ENCODE measurements at regions not wholly inside any gene's neighbourhood (a gene's known extent, or its start where the extent isn't known, plus 50 kb on each side); places are given as distances from the start of the nearest gene placed in this dataset.

GRCh38 chr3:144390786-144391185, 419.2 kb downstream of the DIPK2A start:
- intact Hi-C loops (cut with DNase I) = no loop called here
- TF ChIP-seq POLR2AphosphoS5 (IDR thresholded peaks at IDR 0.05) (no peak), POLR2A (IDR thresholded peaks at IDR 0.05) (no peak)
- TF ChIP-seq, protein P1, sequence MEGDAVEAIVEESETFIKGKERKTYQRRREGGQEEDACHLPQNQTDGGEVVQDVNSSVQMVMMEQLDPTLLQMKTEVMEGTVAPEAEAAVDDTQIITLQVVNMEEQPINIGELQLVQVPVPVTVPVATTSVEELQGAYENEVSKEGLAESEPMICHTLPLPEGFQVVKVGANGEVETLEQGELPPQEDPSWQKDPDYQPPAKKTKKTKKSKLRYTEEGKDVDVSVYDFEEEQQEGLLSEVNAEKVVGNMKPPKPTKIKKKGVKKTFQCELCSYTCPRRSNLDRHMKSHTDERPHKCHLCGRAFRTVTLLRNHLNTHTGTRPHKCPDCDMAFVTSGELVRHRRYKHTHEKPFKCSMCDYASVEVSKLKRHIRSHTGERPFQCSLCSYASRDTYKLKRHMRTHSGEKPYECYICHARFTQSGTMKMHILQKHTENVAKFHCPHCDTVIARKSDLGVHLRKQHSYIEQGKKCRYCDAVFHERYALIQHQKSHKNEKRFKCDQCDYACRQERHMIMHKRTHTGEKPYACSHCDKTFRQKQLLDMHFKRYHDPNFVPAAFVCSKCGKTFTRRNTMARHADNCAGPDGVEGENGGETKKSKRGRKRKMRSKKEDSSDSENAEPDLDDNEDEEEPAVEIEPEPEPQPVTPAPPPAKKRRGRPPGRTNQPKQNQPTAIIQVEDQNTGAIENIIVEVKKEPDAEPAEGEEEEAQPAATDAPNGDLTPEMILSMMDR (IDR thresholded peaks at IDR 0.05) = no peak
- Histone ChIP-seq H3K27ac (no peak overlapping the region), H3K4me1 (replicated peaks) (no peaks in the 10 kb centered on the region), H3K36me3 (no peaks in the 10 kb centered on the region), H3K27me3 (replicated peaks; ENCODE audit: insufficient read depth) (no peaks in the 10 kb centered on the region), H3K4me3 (no peak overlapping the region), H3K9me3 (no peaks in the 10 kb centered on the region)
- DNase-seq (ENCODE audit: low spot score) = no peak

DNA sequence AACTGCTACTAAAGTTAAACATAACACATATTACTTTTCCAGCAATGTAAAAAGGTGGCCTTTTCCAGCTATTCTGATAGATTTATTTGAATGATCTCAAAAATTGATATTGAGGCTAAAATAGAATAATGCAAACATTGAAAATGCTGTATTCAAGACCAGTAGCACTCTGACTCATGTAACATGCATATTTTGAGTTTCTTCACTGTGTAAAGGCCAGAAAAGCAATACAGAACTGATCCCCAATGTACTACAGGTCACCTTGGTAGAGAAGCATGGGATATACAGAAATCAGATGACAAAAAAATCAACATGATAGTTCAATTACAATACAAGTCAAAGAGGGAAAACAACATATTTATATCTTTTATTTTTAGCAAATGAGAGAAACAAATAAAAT, 419.6 kb downstream of the DIPK2A start:
- no peak overlapping the region for H3K27ac ChIP-seq

DNA sequence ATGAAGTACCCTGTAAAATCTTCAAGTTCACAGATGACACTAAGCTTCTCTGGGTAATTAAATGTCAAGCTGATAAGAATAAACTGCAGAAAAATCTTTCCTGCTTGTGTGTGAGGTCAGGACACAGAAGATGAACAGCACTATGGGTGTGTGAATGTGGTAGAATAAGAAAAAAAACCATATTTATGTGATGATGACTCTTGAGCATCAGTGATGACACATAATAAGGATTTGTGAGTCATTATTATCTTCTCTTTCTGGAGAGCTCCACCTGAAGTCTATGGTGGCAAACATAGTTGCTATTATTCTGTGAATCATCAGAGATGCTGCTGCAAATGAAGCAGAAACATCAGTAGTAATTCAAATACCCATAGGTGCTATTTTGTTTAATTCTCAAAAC, 422.4 kb downstream of the DIPK2A start:
- no peaks in the 10 kb centered on the region for H3K4me1 ChIP-seq (replicated peaks)
- no peak overlapping the region for H3K27ac ChIP-seq
- no peak for DNase-seq (ENCODE audit: low spot score)
- H3K27me3 ChIP-seq (replicated peaks; ENCODE audit: insufficient read depth) = no peaks in the 10 kb centered on the region
- no peaks in the 10 kb centered on the region for H3K9me3 ChIP-seq
- intact Hi-C loops (cut with DNase I) = no loop called here
- no peaks in the 10 kb centered on the region for H3K36me3 ChIP-seq
- TF ChIP-seq, protein P1 (IDR thresholded peaks at IDR 0.05) = no peak
- no peak for TF ChIP-seq POLR2AphosphoS5 (IDR thresholded peaks at IDR 0.05)
- TF ChIP-seq POLR2A (IDR thresholded peaks at IDR 0.05) = no peak
- H3K4me3 ChIP-seq = no peak overlapping the region

More for the DNA sequence above, 419.6 kb downstream of the DIPK2A start:
- no peaks in the 10 kb centered on the region for H3K27me3 ChIP-seq (replicated peaks; ENCODE audit: insufficient read depth)
- H3K9me3 ChIP-seq = no peaks in the 10 kb centered on the region
- TF ChIP-seq, protein P1 (IDR thresholded peaks at IDR 0.05) = no peak
- TF ChIP-seq POLR2A (IDR thresholded peaks at IDR 0.05) (no peak), POLR2AphosphoS5 (IDR thresholded peaks at IDR 0.05) (no peak)
- H3K4me3 ChIP-seq = no peak overlapping the region
- intact Hi-C loops (cut with DNase I) = no loop called here
- H3K36me3 ChIP-seq = no peaks in the 10 kb centered on the region
- no peaks in the 10 kb centered on the region for H3K4me1 ChIP-seq (replicated peaks)
- no peak for DNase-seq (ENCODE audit: low spot score)

DNA sequence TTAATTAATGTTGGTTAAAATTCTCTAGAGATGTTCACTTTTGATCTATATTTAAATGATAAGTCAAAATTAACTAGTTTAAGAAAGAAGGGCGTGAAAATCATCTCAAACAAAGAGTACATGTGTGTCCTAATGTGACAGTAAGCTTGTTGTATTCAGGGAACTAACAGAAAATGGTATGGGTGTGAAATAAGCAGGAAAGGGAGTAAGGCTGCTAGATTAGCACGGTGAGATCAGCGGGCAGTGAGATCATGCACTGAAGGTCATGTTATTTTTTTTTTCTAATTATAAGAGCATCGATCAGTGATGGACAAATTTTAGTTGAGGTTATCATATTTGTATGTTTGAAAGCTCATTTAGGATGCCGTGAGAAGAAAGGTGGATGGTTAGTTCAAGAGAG, 430.8 kb downstream of the DIPK2A start:
- no peaks in the 10 kb centered on the region for H3K36me3 ChIP-seq
- no peak overlapping the region for H3K4me3 ChIP-seq
- no peaks in the 10 kb centered on the region for H3K4me1 ChIP-seq (replicated peaks)
- H3K9me3 ChIP-seq = no peaks in the 10 kb centered on the region
- DNase-seq (ENCODE audit: low spot score) = no peak
- 87% methylated on average over 5 of the region's 5 CpGs for WGBS
- no peak for TF ChIP-seq POLR2A (IDR thresholded peaks at IDR 0.05)
- TF ChIP-seq, protein P1 (IDR thresholded peaks at IDR 0.05) = no peak
- TF ChIP-seq POLR2AphosphoS5 (IDR thresholded peaks at IDR 0.05) = no peak
- no peak overlapping the region for H3K27ac ChIP-seq
- H3K27me3 ChIP-seq (replicated peaks; ENCODE audit: insufficient read depth) = no peaks in the 10 kb centered on the region
- intact Hi-C loops (cut with DNase I) = no loop called here

- Histone ChIP-seq H3K27ac (no peak overlapping the region), H3K36me3 (no peaks in the 10 kb centered on the region), H3K9me3 (no peaks in the 10 kb centered on the region), H3K4me1 (replicated peaks) (no peaks in the 10 kb centered on the region), H3K27me3 (replicated peaks; ENCODE audit: insufficient read depth) (no peaks in the 10 kb centered on the region), H3K4me3 (no peak overlapping the region)
- DNase-seq (ENCODE audit: low spot score) = no peak
- intact Hi-C loops (cut with DNase I) = no loop called here
- TF ChIP-seq, protein P1 (IDR thresholded peaks at IDR 0.05) = no peak
- TF ChIP-seq POLR2A (IDR thresholded peaks at IDR 0.05) (no peak), POLR2AphosphoS5 (IDR thresholded peaks at IDR 0.05) (no peak)
- WGBS = 42% methylated on average over 3 of the region's 3 CpGs
Measured at GRCh38 chr3:144403040-144403457, 431.4 kb downstream of the DIPK2A start.
